Hepatocyte (in vitro differentiated cells): ENCODE measurements at regions not wholly inside any gene's neighbourhood (a gene's known extent, or its start where the extent isn't known, plus 50 kb on each side); places are given as distances from the start of the nearest gene placed in this dataset.
"Not testable (repeated sequence)": the region's sequence is repeated elsewhere in the genome, so short reads cannot be mapped to it uniquely, and the experiment has no call there.

Experiments
- DNase-seq: peaks from one replicate; pipeline ENCODE4 v3.0.0-alpha.2; 2016; ENCODE audit warnings: low spot score
- H2AFZ ChIP-seq: fragments of 200-600 bp; sonication (generic); 2 replicates; pipeline ENCODE4 v1.6.0; 2016; ENCODE audit warnings: antibody characterized with exemption, mild to moderate bottlenecking
- H3K27ac ChIP-seq: fragments of 200-600 bp; sonication (generic); 2 replicates; pipeline ENCODE4 v1.5.1; 2016; ENCODE audit warnings: mild to moderate bottlenecking
- H3K27me3 ChIP-seq: fragments of 200-600 bp; sonication (generic); 2 replicates; pipeline ENCODE4 v1.6.1; 2016
- H3K36me3 ChIP-seq: fragments of 200-600 bp; sonication (generic); replicated peaks from 2 replicates; pipeline ENCODE4 v1.5.1; 2016; ENCODE audit warnings: low read depth; ENCODE audit not compliant: insufficient read depth
- H3K4me1 ChIP-seq: fragments of 200-600 bp; sonication (generic); 2 replicates; pipeline ENCODE4 v1.5.1; 2016; ENCODE audit warnings: mild to moderate bottlenecking, moderate library complexity; ENCODE audit not compliant: insufficient read depth
- H3K4me2 ChIP-seq: fragments of 200-600 bp; sonication (generic); 2 replicates; pipeline ENCODE4 v1.6.0; 2016
- H3K4me3 ChIP-seq: fragments of 200-600 bp; sonication (generic); 2 replicates; pipeline ENCODE4 v1.5.1; 2016; ENCODE audit warnings: mild to moderate bottlenecking
- H3K79me2 ChIP-seq: fragments of 200-600 bp; sonication (generic); 2 replicates; pipeline ENCODE4 v1.6.0; 2017; ENCODE audit warnings: mild to moderate bottlenecking
- H3K9me2 ChIP-seq: fragments of 200-600 bp; sonication (generic); replicated peaks from 2 replicates; pipeline ENCODE4 v1.6.0; 2017; ENCODE audit warnings: mild to moderate bottlenecking; ENCODE audit not compliant: insufficient read depth
- H3K9me3 ChIP-seq: fragments of 200-600 bp; sonication (generic); 2 replicates; pipeline ENCODE4 v1.5.1; 2016; ENCODE audit warnings: low read depth, mild to moderate bottlenecking
- H4K20me1 ChIP-seq: fragments of 200-600 bp; sonication (generic); 2 replicates; pipeline ENCODE4 v1.6.0; 2016; ENCODE audit warnings: mild to moderate bottlenecking; ENCODE audit not compliant: insufficient read depth, poor library complexity, severe bottlenecking
- EZH2 ChIP-seq: fragments of 200-600 bp; sonication (generic); IDR thresholded peaks from 2 replicates; pipeline ENCODE4 v1.6.1; 2016; ENCODE audit warnings: antibody characterized with exemption, mild to moderate bottlenecking, borderline replicate concordance
- EZH2phosphoT487 ChIP-seq: fragments of 200-600 bp; sonication (generic); IDR thresholded peaks from one replicate; pipeline ENCODE4 v1.6.1; 2018; ENCODE audit warnings: antibody characterized with exemption, mild to moderate bottlenecking, low read depth, moderate library complexity; ENCODE audit not compliant: unreplicated experiment, severe bottlenecking
- WGBS: methylation state at CpG from one replicate; pipeline ENCODE4 v1.1.6; 2016; ENCODE audit warnings: low lambda C conversion rate; ENCODE audit errors: missing lambda C conversion rate; 5-methylcytosine and 5-hydroxymethylcytosine counted together
- TF ChIP-seq, protein P1 (sequence below): fragments of 200-600 bp; sonication (generic); IDR thresholded peaks from 2 replicates; pipeline ENCODE4 v1.5.1; 2016; ENCODE audit warnings: antibody characterized with exemption, mild to moderate bottlenecking; ENCODE audit not compliant: poor library complexity

DNA sequence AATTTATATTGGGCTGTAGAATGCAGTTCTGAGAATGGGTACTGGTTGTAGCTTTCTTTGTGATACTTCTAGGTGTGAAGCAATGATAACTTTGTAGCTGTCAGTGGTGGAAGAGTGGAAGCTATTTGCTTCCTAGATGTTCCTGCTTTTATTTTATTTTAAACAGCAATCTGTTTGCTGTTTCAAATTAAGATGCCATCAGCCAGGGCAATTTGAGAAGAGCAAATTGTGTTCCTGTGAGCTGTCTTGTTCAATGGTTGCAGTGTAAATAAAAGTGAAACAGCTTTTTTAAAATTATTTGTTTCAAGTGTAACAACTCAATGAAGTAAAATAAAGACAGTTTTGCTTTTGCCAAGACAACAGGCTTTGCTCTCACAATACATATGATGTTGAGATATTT, 150.8 kb upstream of the TMEM229A start:
- no peak overlapping the region for H2AFZ ChIP-seq
- no peaks in the 10 kb centered on the region for H3K4me1 ChIP-seq
- no peak overlapping the region for H3K4me2 ChIP-seq
- H3K27me3 ChIP-seq: no peaks in the 10 kb centered on the region
- no peak overlapping the region for H3K4me3 ChIP-seq
- TF ChIP-seq EZH2: no peak
- no peak for TF ChIP-seq EZH2phosphoT487
- TF ChIP-seq, protein P1, sequence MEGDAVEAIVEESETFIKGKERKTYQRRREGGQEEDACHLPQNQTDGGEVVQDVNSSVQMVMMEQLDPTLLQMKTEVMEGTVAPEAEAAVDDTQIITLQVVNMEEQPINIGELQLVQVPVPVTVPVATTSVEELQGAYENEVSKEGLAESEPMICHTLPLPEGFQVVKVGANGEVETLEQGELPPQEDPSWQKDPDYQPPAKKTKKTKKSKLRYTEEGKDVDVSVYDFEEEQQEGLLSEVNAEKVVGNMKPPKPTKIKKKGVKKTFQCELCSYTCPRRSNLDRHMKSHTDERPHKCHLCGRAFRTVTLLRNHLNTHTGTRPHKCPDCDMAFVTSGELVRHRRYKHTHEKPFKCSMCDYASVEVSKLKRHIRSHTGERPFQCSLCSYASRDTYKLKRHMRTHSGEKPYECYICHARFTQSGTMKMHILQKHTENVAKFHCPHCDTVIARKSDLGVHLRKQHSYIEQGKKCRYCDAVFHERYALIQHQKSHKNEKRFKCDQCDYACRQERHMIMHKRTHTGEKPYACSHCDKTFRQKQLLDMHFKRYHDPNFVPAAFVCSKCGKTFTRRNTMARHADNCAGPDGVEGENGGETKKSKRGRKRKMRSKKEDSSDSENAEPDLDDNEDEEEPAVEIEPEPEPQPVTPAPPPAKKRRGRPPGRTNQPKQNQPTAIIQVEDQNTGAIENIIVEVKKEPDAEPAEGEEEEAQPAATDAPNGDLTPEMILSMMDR: no peak
- H3K9me2 ChIP-seq: no peaks in the 10 kb centered on the region
- no peaks in the 10 kb centered on the region for H4K20me1 ChIP-seq
- H3K79me2 ChIP-seq: no peaks in the 10 kb centered on the region
- H3K27ac ChIP-seq: no peak overlapping the region
- H3K36me3 ChIP-seq: no peaks in the 10 kb centered on the region
- DNase-seq: no peak
- no peaks in the 10 kb centered on the region for H3K9me3 ChIP-seq

DNA sequence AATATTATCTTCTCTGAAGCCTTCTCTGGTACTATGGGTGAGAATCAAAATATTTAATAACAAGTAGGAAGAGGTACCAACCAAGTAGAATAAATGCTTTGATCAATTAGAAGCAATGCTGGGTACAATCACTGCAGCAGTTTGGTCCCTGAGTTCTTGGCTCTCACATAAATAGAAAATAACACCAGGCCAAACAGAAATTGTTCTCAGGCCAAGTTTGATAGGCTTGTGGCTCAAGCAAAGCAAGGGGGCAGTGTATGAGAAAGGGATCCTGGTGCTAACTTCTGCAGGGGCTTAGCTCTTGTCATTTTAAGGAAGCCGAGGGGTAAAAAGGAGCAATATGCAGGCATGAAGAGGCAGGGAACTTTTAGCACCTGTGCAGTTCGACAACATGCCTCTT, 146.8 kb upstream of the TMEM229A start:
- Histone ChIP-seq H3K4me2 (no peak overlapping the region), H3K27me3 (no peaks in the 10 kb centered on the region), H3K36me3 (no peaks in the 10 kb centered on the region), H3K27ac (no peak overlapping the region), H3K79me2 (no peaks in the 10 kb centered on the region), H3K9me3 (no peaks in the 10 kb centered on the region), H3K4me1 (no peaks in the 10 kb centered on the region), H4K20me1 (no peaks in the 10 kb centered on the region), H3K9me2 (no peaks in the 10 kb centered on the region), H3K4me3 (no peak overlapping the region), H2AFZ (no peak overlapping the region)
- no peak for DNase-seq
- WGBS: 85% methylated on average over 2 of the region's 2 CpGs
- TF ChIP-seq, protein P1: no peak
- no peak for TF ChIP-seq EZH2
- no peak for TF ChIP-seq EZH2phosphoT487

DNA sequence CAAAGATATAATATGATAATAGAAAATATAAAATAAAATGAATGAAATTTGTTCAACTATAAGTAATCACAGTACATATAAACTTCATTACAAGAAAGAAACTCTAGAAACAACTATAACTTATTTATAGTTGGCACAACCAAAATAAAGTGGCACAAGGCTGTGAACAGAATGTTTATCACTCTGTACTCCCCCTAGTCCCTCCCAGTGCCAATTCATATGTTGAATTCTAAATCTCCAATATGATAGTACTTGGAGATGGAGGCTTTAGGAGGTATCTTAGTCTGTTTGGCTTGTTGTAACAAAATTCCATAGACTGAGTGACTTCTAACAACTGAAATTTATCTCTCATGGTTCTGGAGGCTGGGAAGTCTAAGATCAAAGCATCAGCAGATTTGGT, 145.0 kb upstream of the TMEM229A start:
- H3K4me2 ChIP-seq: no peak overlapping the region
- no peaks in the 10 kb centered on the region for H3K9me3 ChIP-seq
- H3K9me2 ChIP-seq: no peaks in the 10 kb centered on the region
- H3K4me3 ChIP-seq: no peak overlapping the region
- TF ChIP-seq EZH2phosphoT487: no peak
- TF ChIP-seq, protein P1: no peak
- TF ChIP-seq EZH2: no peak
- DNase-seq: no peak
- H3K4me1 ChIP-seq: no peaks in the 10 kb centered on the region
- no peak overlapping the region for H2AFZ ChIP-seq
- H3K36me3 ChIP-seq: no peaks in the 10 kb centered on the region
- H3K79me2 ChIP-seq: no peaks in the 10 kb centered on the region
- H3K27ac ChIP-seq: no peak overlapping the region
- H4K20me1 ChIP-seq: no peaks in the 10 kb centered on the region
- H3K27me3 ChIP-seq: no peaks in the 10 kb centered on the region

DNA sequence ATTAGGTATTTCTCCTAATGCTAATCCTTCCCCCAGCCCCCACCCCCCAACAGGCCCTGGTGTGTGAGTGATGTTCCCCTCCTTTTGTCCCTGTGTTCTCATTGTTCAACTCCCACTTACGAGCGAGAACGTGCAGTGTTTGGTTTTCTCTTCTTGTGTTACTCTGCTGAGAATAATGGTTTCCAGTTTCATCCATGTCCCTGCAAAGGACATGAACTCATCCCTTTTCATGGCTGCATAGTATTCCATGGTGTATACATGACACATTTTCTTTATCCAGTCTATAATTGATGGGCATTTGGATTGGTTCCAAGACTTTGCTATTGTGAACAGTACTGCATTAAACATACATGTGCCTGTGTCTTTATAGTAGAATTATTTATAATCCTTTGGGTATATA, 138.9 kb upstream of the TMEM229A start:
- H3K9me2 ChIP-seq, H4K20me1 ChIP-seq, H3K36me3 ChIP-seq, H3K79me2 ChIP-seq, H3K27me3 ChIP-seq, H3K4me3 ChIP-seq, H3K27ac ChIP-seq, H3K4me1 ChIP-seq, H3K4me2 ChIP-seq, H2AFZ ChIP-seq, DNase-seq, H3K9me3 ChIP-seq: not testable (repeated sequence)
- 100% methylated on average over 3 of the region's 3 CpGs for WGBS
